Activated CD4-positive, CD25-positive, alpha-beta regulatory T cell treated with anti-CD3 and anti-CD28 coated beads, Interleukin-2, amount 50 U/mL, for 72 hours (primary cell): ENCODE measurements at regions not wholly inside any gene's neighbourhood (a gene's known extent, or its start where the extent isn't known, plus 50 kb on each side); places are given as distances from the start of the nearest gene placed in this dataset.
"Not testable (repeated sequence)": the region's sequence is repeated elsewhere in the genome, so short reads cannot be mapped to it uniquely, and the experiment has no call there.

Experiments
- DNase-seq: peaks from one replicate; pipeline ENCODE4 v3.0.0; 2021

DNA sequence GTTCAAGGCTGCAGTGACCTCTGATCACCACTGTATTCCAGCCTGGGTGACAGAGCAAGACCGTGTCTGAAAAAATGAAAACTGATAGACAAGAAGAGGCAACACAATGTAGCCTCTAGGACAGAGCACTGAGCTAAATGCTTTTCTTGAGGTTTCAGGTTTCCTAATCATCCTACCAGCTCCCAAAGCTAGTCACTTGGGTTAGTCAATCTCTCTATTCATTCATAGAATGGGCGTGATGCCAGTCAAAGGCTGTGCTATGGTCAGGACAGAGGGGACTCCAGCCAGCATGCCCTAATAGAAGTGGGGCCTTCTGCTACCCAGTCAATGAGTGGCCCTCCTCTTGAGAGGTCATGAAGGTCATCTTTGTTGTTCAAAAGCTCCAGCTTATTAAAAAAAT is 860.4 kb upstream of the DEFB115 start:
- not testable (repeated sequence) for DNase-seq

DNA sequence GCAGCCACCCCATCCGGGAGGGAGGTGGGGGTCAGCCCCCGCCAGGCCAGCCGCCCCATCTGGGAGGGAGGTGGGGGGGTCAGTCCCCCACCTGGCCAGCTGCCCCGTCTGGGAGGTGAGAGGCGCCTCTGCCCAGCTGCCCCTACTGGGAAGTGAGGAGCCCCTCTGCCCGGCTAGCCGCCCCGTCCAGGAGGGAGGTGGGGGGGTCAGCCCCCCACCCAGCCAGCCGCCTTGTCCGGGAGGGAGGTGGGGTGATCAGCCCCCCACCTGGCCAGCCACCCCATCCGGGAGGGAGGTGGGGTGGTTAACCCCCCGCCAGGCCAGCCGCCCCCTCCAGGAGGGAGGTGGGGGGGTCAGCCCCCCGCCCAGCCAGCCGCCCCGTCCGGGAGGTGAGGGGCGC is 852.4 kb upstream of the DEFB115 start:
- not testable (repeated sequence) for DNase-seq

DNA sequence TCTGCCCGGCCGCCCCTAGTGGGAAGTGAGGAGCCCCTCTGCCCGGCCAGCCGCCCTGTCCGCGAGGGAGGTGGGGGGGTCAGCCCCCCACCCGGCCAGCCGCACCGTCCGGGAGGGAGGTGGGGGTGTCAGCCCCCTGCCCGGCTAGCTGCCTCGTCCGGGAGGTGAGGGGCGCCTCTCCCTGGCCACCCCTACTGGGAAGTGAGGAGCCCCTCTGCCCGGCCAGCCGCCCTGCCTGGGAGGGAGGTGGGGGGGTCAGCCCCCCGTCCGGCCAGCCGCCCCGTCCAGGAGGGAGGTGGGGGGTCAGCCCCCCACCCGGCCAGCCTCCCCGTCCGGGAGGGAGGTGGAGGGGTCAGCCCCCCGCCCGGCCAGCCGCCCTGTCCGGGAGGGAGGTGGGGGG is 851.9 kb upstream of the DEFB115 start:
- not testable (repeated sequence) for DNase-seq

DNA sequence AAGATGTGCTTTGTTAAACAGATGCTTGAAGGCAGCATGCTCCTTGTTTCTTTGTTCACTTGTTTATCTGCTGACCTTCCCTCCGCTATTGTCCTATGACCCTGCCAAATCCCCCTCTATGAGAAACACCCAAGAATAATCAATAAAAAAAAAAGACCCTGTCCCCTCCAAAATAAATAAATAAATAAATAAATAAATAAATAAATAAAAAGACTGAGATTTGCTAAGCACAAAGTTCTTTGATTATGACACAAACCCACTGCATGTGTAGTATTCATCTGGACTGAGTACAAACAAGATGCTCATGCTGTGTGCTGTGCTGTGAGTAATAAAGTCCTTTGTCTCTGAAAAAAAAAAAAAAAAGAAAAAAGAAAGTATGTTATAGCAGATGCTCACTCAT is 851.1 kb upstream of the DEFB115 start:
- DNase-seq = not testable (repeated sequence)

DNA sequence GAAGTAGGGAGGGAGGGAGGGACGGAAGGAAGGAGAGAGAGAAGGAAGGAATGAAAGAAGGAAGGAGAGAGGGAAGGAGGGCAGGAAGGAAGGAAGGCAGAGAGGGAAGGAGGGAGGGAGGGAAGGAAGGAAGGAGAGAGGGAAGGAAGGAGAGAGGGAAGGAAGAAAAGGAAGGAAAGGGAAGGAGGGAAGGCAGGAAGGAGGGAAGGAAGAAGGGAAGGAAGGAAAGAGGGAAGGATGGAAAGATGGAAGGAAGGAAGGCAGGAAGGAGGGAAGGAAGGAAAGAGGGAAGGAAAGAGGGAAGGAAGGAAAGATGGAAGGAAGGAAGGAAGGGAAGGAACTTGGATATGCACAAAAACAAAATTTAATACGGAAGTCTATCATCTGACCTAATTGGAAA is 844.5 kb upstream of the DEFB115 start:
- no peak for DNase-seq

DNA sequence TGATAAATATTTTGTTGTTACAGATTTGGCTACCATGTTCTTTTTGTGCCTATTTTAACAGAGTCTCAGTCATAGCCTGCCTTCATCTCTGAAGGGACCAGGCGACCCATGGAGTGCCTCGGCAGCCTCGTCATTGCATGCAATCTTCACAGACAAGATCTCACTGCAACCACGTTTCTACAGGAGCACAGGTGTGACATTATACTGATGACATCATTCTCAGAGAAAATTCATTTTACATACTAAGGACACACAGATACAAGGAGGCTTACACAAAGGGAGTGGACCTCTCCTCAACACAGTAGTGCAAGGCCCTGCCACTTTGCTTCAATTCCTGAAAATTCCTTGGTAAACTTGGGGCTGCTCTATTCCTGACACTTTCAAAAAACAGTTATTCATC is 840.1 kb upstream of the DEFB115 start:
- not testable (repeated sequence) for DNase-seq

DNA sequence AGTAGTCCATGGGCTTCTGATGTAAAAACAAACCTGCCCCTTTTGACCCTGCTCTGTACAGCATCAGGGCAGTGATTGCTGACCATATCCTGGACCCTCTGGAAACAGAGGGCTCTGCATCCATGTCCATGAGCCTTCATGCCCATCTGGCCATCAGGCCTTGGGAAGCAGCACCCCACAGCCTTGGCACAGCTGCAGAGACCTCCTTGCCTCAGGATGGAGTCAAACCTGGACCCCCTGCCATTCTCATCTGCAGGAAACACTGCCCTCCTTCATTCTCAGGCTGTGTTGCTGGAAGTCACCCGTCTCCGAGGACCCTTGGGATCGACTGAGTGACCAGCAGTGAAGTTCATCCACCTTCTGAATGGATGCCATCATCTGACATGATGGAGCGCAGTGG is 839.1 kb upstream of the DEFB115 start:
- DNase-seq = not testable (repeated sequence)

DNA sequence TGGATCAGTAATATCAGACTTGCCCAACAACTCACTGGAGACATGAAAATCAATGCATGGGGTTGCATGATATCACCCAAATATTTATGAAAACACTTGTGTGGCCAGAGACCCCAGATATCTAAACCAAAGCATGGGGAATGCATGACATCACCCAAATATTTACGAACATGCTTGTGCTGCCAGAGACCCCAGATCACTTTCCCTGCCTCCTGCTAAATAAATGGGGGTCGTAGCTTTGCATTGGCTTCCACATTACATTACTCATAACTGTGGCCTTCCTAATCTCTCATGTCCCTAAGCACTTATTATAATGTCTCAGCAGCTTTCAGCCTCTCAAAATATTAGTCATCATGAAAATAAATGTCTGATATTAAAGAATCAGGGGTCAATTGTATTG is 838.0 kb upstream of the DEFB115 start:
- no peak for DNase-seq

DNA sequence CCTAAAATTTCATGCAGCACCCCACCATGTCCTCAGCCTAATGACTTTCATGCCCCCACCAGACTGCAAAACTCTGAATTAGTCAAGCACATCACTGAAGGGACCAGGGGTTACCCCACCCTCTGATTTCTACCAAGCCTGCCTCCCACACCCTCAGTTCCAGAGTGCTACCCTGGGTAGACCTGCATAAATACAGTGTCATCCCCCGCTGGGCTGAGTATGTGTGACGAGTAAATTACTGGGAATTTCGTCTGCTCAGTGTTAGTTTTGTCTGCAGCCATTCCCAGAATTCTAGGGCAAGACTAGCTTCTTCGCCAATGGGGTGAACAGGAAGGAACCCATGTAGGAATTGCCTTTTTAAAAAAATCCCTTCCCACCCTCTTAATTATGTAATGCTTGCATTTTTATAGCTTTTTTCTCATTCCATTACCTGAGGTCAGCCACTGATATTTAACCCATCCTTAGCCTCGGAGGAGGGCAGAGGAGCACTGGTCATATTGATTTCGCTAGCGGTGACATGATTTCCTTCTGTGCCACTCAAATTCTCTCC is 837.5 kb upstream of the DEFB115 start:
- DNase-seq = not testable (repeated sequence)
